ENCODE measurements at regions not wholly inside any gene's neighbourhood (a gene's known extent, or its start where the extent isn't known, plus 50 kb on each side); places are given as distances from the start of the nearest gene placed in this dataset.

DNA sequence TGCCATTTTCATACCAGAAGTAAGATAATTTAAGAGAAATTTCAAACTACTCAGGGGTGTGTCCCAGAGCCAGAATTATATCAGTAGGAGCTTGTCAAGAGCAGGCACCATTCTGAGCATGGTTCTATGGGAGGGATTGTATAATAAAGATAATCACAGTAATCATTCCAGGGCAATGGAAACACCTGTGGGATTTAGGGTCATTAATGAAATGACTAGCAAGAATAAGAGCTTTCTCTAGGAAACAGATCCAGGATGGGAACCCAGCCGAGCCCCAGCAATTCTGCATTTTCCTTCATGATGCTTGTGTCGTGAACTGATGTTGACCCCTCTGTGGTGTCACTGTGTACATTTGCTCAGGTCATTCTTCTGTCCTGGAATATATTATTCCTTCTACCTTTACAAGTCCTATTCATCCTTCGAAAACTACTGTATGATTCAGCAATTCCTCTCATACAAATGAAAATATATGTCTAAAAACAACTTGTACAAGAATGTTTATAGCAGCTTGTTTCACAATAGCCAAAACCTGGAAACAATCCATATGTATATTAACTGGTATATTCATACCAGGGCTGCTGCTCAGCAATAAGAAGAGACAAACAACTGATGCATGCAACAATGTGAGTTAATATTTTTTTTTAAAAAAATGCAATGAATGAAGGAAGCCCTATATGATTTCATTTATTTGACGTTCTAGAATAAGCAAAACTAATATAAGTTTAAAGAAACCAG lies 687.8 kb upstream of the KLHL29 start:
- no peak for DNase-seq

DNA sequence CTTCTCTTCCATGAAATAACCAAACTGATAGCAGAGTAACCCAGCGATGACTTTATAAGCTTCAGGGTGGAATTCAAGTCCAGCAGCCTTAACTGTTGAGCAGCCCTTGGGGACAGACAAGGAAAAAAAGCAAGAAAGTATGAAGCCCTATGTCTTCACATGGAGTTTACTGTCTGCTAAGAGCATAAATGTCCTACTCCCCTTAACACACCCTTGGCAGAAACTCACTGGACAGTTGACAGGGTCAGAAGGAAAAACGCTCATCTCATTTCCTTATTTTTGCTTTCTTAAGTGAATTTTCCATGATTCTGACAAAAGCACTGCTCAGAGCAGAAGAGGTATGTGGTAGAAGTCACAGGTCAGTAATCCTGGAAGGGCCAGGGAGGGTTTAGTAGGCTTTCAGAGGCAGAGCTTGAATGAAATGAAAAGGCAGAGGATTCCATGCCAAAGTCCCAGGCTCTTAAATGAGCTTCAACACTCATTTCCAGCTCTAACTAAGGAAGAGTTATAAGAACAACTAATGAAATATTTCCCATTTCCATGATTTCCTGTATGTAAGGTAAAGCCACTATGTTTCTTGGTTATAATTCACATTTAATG lies 683.3 kb upstream of the KLHL29 start:
- no peak for DNase-seq

DNA sequence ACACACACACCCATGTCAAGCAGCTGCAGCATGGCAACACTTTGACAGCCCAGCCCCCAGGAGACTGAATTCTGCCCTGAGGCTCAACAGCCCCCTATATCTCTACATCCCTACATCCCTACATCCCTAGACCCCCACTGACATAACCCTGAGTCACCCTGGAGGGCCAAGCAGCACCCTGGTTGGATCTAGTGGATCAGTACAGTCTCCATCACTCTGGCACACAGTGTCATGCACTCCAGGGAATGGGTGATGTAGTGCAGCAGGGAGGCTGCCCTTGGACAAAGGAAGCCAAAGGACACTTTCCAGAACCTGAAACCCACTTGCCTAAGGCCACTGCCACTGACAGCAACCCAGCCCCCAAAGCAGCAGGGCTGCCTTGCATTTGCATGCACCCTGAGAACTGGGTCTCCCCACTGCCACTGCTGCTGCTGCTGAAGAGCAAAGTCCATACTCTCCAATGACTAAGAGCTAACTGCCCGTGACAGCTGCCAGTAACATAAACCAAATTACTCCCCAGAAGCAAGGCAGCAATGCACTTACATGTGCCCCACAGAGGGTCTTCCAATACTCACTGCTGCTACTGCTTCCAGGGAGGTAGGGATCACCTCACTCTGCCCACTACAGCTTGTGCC lies 681.6 kb upstream of the KLHL29 start:
- no peak for DNase-seq

DNA sequence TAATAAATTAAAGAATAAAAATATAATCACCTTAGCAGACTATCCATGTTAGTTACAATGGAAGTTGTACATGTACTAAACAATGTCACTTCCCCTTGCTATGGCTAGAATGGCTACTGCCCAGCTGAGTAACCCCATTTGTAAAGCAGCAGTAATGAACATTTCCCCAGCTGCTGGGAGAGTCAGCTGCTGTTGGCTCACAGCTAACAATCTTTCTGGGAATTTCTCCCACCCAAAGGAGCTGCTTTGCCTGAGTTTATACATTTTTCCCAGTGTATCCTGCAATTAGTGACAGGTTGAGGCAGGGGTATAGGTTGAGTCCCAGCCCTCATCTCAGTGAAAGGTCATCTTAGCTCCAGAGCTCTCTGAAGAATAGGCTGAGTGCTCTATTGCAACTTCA lies 665.6 kb upstream of the KLHL29 start:
- DNase-seq, result no peak

DNA sequence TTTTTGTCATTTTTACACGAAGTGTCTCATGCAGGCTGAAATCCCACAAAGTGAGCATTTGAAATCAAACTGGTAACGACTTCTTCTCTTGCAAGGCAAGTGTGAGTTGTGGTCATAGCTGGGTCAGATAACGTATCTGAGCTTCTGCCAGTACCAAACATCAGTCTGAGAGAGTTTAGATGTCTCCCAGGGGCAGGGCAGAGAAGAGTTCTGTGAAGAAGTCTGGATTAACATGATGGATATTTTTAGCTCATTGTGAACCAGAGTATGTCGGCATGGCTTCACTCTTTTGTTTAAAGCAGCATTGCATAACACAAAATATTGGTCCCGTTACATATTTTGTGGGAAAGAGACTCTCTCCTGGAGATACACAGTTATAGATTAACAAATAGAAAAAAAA lies 655.5 kb upstream of the KLHL29 start:
- DNase-seq, result no peak

DNA sequence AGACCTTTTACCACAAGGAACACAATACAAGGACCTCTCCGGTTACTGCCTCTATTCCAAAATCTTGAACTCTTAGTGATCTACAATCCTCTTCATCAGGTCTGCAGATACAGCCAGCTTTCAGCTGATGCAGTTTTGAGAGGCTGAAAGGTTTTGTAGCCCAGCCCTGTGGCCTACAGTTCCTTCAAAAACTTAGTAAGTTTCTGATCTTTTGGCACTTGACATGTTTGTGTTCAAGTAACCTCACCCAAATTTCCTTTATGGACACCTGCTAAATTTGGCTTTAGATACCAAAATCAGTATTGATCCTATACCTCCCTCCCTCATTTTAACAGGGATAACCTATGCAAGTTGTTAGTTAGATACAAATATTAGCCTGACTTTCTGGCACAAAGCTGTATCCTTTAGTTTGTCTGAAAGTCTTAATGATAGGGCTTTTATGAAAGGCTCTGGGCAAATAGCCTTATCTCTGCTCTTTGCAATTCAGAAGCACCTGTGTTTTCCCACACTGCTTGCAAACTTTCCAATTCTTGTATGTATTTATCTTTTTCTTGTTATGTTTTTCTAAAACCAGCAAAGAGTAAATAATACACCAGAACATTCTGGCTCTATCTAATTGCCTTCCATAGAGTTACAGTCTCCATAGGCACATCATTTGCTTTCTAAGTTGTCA lies 650.5 kb upstream of the KLHL29 start:
- no peak for DNase-seq

DNA sequence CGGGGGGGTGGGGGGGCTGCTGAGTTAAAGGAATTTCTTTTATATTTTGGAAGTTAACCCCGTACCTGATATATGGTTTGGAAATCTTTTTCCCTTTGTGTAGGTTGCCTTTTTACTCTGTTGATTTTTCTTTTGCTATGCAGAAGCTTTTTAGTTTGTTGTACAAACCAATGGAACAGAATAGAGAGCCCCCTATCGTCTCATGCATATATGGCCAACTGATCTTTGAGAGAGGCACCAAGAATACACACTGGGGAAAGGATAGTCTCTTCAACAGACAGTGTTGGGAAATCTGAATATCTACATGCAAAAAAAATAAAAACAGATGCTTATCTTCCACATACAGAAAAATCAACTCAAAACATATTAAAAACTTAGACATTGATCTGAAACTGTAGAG lies 647.8 kb upstream of the KLHL29 start:
- DNase-seq, result no peak

DNA sequence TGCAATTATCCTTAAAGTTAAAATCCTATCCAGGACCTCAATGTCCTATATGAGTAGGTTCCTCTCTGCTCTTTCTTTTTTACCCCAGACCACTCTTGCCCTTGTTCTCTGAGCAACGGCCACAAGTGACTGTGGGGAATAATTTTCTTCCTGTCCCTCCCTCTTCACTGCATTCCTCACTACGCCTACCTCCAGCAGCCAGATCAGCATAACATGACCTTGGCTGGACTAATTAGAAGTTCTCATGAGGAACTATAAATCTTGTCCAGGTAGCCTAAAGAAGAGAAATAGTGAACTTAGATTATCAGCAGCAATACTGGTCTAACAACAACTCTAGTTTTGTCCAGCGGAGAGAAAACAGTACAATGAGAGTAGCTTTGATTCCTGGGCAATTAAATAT lies 643.8 kb upstream of the KLHL29 start:
- no peak for DNase-seq

DNA sequence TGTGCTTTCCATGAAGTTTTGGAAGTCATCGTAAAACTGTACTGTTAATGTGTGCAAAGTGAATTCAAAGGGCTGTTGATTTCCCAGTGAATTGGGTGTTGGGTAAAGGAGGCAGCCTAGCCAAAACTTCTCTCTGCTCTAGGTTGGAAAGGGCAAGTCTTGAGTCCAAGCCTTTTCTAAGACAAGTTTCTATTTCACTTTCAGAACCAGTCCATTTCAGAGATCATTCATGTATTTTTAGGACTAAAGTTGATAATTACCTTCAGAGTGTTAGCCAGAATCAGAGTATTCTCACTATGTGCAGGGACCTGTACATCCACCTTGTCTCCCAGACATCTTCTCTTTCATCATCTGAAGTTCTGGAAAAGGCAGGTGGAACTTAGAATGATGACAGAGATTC lies 636.1 kb upstream of the KLHL29 start:
- DNase-seq, result no peak

DNA sequence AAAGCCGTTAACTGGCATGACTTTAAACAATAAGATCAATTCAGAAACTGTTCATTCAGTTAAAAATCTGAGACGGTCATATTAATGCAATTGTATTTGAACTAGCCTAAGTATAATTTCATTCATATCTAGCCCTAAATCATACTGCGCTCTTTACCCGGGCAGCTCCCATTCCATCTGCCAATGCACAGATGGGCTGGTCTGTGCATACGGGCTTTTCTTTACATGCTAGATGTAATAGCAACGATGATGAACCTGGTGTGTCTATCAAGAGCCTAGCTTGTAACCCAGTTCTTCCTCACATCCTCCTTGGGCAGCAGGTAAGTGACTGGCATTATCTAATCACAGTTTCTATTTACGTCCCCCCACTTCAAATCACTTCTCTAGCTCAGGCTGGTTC lies 631.5 kb upstream of the KLHL29 start:
- no peak for DNase-seq

DNA sequence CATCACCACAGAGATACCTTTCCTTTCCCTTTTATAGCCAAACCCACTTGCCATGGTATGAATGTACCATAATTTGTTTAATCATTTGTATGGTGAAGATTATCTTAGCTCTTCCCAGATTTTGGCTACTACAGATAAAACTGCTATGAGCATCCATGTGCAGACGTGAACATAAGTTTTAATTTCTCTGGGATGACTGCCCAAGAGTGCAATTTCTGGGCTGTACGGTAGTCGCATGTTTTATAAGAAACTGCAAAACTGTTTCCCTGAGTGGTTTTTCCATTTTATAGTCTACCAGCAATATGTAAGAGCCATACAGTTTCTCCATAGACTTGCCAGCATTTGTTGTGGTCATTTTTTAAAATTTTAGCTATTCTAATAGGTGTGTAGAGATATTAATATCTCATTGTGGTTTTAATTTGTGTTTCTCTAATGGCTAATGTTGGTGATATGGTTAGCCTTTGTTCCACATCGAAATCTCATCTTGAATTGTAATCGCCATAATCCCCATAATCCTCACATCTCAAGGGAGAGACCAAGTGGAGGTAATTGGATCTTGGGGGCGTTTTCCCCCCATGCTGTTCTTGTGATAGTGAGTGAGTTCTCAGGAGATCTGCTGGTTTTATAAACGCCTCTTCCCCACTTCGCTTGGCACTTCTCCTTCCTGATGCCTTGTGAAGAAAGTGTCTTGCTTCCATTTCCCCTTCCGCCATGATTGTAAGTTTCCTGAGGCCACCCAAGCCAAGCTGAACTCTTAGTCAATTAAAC lies 628.5 kb upstream of the KLHL29 start:
- no peak for DNase-seq

DNA sequence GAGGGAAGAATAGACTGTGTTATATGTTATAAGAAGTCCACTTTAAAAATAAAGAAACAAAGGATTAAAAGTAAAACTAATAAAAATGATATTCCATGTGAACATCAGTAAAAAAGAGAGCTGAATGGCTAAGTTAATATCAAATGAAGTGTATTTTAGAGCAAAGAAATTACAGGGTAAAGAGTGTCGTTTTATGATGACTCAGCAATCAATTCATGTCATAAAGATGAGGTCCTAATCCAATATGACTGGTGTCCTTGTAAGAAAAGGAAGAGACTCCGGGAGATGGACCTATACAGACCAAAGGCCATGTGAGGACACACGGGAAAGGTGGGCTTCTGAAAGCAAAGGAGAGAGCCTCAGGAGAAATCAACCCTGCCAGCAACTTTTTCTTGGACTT lies 615.5 kb upstream of the KLHL29 start:
- no peak for DNase-seq

DNA sequence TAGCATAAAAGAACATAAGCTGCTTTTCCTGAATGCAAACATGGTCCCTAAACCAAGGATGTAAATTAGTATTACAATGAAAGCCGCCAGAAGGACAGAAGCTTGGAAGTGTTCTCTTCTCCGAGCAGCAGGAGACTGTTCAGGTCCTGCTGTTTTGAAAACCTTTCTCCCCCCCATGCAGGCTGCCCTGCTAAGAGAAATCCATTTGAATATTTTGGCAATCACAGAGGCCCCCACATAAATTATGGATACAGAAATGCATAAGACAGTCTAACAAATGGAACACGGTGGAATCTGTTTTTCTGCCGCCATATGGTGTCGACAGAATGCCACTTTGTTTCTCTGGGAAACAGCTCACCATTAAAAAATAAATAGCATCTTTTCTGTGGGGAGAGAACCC lies 600.4 kb upstream of the KLHL29 start:
- no peak for DNase-seq

DNA sequence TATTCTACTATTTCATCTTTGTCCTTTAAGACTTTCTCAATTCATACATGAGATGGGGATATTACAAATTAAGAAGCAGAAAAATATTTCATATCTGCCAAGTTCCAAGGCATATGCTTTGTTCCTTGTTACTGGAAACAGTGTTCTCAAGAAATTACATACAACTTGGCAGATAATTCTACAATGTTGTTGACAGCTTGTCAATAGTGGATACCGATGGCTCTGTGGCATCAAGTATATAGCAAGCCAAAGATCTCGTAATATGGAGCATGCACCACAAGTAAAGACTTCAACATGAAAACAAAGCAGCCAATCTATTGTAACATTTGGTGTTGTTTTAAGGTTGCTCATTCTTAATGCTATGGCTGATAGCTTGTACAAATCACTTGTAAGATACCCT lies 598.2 kb upstream of the KLHL29 start:
- DNase-seq, result no peak

DNA sequence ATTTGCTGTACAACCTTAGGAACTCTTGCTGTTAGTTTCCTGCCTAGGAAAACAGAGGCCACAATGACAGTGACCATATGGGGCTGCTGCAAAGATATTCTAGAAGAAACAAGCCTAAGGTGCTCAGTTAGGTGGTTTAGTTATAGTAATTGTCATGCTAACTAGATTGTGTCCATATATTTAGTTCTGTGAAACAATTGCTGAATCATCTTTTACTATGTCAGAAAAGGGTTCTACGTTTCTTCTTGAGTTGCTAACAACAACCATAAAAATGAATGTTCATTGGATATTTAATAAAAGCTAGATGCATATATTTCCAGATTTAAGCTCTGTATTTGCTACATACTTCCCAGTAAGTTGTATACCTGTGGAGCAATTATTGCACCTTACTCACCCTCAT lies 597.2 kb upstream of the KLHL29 start:
- no peak for DNase-seq

DNA sequence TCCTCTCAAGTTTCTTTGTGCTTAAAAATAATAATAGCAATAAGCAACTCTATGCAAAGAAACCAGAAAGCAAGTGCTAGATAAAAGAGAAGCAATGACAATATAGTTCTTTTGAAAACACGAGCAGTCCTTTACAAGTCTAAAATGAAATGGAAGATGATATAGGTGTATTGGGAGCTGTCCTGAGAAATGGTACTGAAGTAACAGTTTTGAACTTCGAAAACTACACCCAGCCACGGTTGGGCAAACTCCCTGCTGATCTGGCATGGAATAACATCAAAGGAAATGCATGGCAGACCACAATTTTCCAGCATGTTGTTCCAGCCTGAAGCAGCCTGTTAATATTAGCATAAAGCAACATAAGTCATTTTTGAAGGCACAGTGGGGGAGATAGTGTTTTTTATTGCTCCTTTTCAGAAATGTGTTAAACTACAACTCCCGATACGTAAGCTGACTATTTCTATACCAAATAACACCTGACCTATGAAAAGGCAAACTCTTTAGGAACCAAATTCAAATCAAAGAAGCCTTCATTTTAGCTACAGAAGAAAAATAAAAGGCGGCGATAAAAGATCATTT lies 596.1 kb upstream of the KLHL29 start:
- DNase-seq, result no peak

DNA sequence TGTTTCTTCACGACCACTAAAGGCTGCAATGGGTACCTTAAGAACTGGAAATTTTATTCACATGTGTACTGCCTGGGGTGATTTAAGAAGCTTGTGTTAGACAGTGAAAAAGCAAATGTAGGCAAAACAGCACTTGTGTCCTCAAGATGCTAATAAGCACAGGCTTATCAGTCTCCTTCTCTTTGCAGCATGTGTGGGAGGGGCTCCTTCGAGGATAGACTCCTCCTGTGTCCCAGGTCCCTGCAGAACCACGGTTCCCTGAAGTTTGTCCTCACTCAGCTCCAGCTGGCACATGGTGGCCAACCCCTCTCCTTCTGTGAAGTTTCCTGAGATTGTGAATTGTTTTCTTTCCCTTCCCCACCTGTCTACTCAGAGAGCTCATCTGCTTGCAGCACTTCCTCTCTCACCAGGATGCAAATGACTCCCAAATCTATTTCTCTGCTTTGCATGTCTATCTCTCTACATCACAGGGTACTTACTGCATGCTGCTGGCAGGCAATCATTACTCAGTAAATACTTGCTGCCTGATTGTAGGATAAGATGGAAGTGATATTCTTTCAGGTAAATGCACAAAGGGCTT lies 589.6 kb upstream of the KLHL29 start:
- DNase-seq, result no peak

DNA sequence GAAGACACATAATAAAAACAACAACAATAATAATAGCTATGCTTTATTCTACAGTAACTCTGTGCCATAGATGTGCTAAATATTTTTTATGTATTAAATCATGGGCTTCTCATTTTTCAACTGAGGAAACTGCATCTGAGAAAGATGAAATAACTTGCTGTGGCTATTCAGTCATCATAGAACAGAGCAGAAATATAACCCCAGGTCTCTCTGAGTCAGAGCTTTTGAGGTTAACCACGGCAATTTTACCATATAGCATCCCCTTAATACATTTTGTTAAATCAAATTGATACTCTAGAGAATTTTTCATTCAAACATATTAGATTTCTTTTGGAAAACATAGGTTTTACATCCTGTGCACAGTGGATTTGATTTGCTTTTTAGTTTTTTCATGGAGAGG lies 586.6 kb upstream of the KLHL29 start:
- no peak for DNase-seq

DNA sequence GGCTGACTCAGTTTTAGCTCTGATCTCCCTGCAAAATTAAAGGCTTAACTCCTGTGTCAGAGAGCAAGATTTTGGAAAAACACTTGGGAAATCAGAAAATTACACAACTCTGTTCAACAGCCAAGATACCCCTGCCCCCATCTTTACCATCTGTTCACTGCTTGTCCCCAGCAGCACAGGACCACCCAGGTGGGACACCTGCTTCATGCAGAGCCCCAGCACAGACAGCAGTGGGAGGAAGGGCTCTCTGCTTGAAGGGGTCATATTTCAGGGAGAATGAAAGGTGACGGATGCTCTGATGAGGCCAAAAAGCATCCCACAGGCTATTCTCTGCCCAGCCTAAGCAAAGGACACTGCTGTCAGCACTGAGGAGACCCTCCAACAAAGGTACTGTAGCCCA lies 584.6 kb upstream of the KLHL29 start:
- DNase-seq, result no peak

DNA sequence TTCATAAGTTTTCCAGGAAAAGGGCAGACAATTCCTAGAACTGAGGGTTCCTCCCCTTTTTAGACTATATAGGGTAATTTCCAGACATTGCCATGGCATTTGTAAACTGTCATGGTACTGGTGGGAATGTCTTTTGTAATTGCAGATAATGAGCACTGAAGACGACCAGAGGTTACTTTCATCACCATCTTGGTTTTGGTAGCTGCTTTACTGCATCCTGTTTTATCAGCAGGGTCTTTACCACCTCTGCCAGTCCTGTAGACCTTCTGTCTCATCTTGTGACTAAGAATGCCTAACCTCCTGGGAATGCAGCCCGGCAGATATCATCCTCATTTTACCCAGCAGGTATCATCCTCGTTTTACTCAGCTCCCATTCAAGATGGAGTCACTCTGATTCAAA lies 583.9 kb upstream of the KLHL29 start:
- DNase-seq, result no peak

DNA sequence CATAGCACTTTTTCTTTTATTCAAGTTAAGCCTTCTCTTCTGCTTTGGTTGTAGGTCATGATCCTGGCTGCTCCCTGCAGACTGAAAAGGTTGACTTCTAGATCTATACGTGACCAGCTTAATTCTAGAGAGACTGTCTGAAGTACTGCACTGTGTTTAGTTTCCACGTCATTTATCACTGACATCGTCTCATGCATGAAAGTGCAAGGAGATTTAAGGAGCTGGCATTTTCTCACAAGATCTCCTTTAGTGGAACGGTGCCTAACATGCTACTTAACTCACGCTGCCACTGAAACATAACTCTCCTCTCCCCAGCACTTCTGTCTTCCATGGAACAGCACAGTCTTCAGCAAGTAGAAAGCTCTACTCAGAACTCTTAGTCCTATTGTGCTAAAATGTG lies 583.0 kb upstream of the KLHL29 start:
- no peak for DNase-seq

DNA sequence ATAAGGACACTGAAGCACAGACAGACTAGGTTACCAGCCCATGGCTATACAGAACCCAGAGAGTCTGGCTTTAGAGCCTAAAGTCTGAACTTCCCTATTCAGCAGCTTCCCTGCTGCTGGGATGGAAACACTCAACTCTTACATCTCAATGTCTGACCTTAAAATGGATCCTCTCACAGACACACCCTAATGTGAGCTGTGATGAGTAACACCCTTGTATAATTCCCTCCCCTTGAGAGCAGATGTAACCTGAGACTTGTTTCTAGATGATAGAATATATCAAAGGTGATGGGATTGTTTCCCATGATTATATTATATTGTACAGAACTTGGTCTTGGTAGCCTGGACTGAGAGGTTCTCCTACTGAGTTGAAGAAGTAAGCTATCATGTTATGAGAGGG lies 577.1 kb upstream of the KLHL29 start:
- DNase-seq, result no peak

DNA sequence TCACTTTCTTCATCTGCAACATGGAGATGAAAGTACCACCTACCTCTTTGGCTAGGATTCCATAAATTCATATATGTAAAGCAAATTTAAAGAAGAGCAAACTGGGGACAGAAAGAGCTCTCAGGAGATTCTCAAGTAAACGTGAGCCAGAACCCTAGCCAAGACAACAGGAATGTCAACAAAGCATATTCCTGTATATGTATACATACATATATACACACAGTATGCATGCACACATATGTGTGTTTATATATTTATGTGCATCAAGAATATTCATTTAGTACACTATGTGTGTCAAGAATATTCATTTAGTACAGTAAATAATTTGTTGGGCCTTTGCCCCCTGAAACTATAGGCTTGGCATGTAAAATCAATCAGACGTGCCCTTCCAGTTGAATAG lies 574.4 kb upstream of the KLHL29 start:
- DNase-seq, result no peak
